Fibroblast of villous mesenchyme (primary cell): ENCODE measurements at regions not wholly inside any gene's neighbourhood (a gene's known extent, or its start where the extent isn't known, plus 50 kb on each side); places are given as distances from the start of the nearest gene placed in this dataset.

Experiments used
- DNase-seq: peaks from one replicate; pipeline ENCODE4 v3.0.0-alpha.2; 2010; ENCODE audit warnings: low read depth
- H3K4me3 ChIP-seq: 2 replicates; pipeline ENCODE4 v1.5.1; 2011; ENCODE audit warnings: low read depth, mild to moderate bottlenecking, low read length
- CTCF ChIP-seq: IDR thresholded peaks from 2 replicates; pipeline ENCODE4 v1.5.1; 2012; ENCODE audit warnings: low read depth, mild to moderate bottlenecking, low read length; ENCODE audit not compliant: insufficient read depth

- DNase-seq: no peak
- no peak for TF ChIP-seq CTCF
- H3K4me3 ChIP-seq: no peak overlapping the region
These were observed 271.1 kb upstream of the NMUR2 start for GRCh38 chr5:152676196-152676595.

- no peak for DNase-seq
- no peak overlapping the region for H3K4me3 ChIP-seq
- no peak for TF ChIP-seq CTCF
These were observed 278.1 kb upstream of the NMUR2 start for GRCh38 chr5:152683205-152683604.

GRCh38 chr5:152686931-152687330 is 281.9 kb upstream of the NMUR2 start:
- DNase-seq: no peak
- TF ChIP-seq CTCF: no peak
- H3K4me3 ChIP-seq: no peak overlapping the region

- DNase-seq: peak; percentile 47
- TF ChIP-seq CTCF: no peak
- H3K4me3 ChIP-seq: no peak overlapping the region
These were observed 283.6 kb upstream of the NMUR2 start for GRCh38 chr5:152688561-152689249.

GRCh38 chr5:152689250-152689711 is 284.2 kb upstream of the NMUR2 start:
- TF ChIP-seq CTCF: no peak
- no peak for DNase-seq
- H3K4me3 ChIP-seq: no peak overlapping the region

GRCh38 chr5:152694231-152694630 is 289.2 kb upstream of the NMUR2 start:
- no peak for TF ChIP-seq CTCF
- no peak overlapping the region for H3K4me3 ChIP-seq
- no peak for DNase-seq

GRCh38 chr5:152701305-152701949 is 296.3 kb upstream of the NMUR2 start:
- DNase-seq: no peak
- no peak for TF ChIP-seq CTCF
- no peak overlapping the region for H3K4me3 ChIP-seq
